ENCODE measurements at regions not wholly inside any gene's neighbourhood (a gene's known extent, or its start where the extent isn't known, plus 50 kb on each side); places are given as distances from the start of the nearest gene placed in this dataset.
"Not testable (repeated sequence)": the region's sequence is repeated elsewhere in the genome, so short reads cannot be mapped to it uniquely, and the experiment has no call there.

DNA sequence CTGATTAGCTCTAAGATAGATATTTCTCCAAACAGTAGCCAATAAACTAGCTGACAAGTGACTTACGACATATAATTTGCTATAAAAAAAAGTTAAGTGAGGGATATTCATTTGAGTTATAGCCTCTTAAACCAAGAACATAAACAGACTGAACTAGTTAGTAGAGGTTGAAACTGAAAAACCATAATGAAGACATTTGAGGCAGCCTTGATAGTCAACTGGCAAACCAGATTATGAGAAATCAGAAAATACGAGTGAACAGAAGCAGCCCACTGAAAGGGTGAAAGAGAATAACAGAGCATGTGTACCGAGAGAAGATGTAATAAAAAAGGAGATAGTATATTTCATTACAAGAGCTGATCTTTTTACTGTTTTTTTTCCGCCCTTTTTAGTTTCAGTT is 698.1 kb upstream of the SETBP1 start:
- ATAC-seq: no peak
- TF ChIP-seq ARNTL (CRISPR knock-in tag; IDR thresholded peaks at IDR 0.05; ENCODE audit: borderline replicate concordance, low read depth) (no peak), ZNF565 (CRISPR knock-in tag; conservative IDR thresholded peaks at IDR 0.05; ENCODE audit: low read depth) (no peak)

- ATAC-seq: not testable (repeated sequence)
Observed at GRCh38 chr18:43987061-43987460, 693.6 kb upstream of the SETBP1 start.

DNA sequence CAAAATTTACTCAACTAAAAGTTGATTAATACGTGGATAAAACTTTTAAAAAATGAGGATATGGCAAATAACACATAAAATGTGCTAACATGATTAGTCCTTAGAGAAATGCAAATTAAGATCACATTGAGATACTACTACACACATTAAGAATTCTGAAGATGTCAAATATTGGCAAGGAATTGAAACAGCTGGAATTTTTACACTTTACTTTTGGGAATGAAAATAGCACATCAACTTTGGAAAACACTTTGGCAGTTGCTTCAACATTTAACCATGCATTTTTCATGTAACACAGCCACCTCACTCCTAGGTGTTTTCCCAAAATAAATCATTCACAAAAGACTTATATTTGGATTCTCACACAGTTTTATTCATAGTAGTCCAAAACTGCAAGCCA is 687.9 kb upstream of the SETBP1 start:
- TF ChIP-seq ARNTL (CRISPR knock-in tag; IDR thresholded peaks at IDR 0.05; ENCODE audit: borderline replicate concordance, low read depth): no peak
- no peak for TF ChIP-seq GLIS3 (CRISPR knock-in tag; IDR thresholded peaks at IDR 0.05)
- no peak for TF ChIP-seq RARB (CRISPR knock-in tag; IDR thresholded peaks at IDR 0.05)
- ATAC-seq: no peak

DNA sequence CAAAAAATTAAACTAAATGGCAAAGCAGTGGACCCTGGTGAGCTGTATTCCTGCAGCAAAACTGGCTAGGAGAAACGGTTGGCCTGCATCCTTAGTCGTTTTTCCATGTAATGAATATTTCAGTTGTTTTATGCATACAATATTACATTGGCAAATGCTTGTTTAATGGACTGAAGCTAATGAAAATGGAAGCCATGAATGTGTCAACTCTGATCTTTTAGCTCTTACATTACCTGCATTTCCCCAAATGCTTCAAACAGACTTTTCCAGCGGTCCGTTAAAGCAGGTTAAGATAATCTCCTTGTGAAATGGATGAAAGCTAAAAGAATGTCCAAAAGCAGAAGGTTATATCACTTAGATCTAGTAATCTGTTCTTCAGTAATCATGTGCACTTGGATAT is 686.3 kb upstream of the SETBP1 start:
- no peak for ATAC-seq
- TF ChIP-seq, protein P1, sequence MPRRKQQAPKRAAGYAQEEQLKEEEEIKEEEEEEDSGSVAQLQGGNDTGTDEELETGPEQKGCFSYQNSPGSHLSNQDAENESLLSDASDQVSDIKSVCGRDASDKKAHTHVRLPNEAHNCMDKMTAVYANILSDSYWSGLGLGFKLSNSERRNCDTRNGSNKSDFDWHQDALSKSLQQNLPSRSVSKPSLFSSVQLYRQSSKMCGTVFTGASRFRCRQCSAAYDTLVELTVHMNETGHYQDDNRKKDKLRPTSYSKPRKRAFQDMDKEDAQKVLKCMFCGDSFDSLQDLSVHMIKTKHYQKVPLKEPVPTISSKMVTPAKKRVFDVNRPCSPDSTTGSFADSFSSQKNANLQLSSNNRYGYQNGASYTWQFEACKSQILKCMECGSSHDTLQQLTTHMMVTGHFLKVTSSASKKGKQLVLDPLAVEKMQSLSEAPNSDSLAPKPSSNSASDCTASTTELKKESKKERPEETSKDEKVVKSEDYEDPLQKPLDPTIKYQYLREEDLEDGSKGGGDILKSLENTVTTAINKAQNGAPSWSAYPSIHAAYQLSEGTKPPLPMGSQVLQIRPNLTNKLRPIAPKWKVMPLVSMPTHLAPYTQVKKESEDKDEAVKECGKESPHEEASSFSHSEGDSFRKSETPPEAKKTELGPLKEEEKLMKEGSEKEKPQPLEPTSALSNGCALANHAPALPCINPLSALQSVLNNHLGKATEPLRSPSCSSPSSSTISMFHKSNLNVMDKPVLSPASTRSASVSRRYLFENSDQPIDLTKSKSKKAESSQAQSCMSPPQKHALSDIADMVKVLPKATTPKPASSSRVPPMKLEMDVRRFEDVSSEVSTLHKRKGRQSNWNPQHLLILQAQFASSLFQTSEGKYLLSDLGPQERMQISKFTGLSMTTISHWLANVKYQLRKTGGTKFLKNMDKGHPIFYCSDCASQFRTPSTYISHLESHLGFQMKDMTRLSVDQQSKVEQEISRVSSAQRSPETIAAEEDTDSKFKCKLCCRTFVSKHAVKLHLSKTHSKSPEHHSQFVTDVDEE (CRISPR knock-in tag; IDR thresholded peaks at IDR 0.05): no peak
- TF ChIP-seq ZNF70 (CRISPR knock-in tag; IDR thresholded peaks at IDR 0.05): no peak
- no peak for TF ChIP-seq ZNF565 (CRISPR knock-in tag; conservative IDR thresholded peaks at IDR 0.05; ENCODE audit: low read depth)
- no peak for TF ChIP-seq RARB (CRISPR knock-in tag; IDR thresholded peaks at IDR 0.05)
- no peak for TF ChIP-seq PPARA (CRISPR knock-in tag; IDR thresholded peaks at IDR 0.05; ENCODE audit: borderline replicate concordance)
- TF ChIP-seq, protein P2, sequence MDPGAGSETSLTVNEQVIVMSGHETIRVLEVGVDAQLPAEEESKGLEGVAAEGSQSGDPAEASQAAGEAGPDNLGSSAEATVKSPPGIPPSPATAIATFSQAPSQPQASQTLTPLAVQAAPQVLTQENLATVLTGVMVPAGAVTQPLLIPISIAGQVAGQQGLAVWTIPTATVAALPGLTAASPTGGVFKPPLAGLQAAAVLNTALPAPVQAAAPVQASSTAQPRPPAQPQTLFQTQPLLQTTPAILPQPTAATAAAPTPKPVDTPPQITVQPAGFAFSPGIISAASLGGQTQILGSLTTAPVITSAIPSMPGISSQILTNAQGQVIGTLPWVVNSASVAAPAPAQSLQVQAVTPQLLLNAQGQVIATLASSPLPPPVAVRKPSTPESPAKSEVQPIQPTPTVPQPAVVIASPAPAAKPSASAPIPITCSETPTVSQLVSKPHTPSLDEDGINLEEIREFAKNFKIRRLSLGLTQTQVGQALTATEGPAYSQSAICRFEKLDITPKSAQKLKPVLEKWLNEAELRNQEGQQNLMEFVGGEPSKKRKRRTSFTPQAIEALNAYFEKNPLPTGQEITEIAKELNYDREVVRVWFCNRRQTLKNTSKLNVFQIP (CRISPR knock-in tag; IDR thresholded peaks at IDR 0.05; ENCODE audit: borderline replicate concordance, low read depth): no peak
- TF ChIP-seq ZFP30 (CRISPR knock-in tag; IDR thresholded peaks at IDR 0.05): no peak
- no peak for TF ChIP-seq SNAI2 (CRISPR knock-in tag; IDR thresholded peaks at IDR 0.05)
- no peak for TF ChIP-seq ISL1 (CRISPR knock-in tag; IDR thresholded peaks at IDR 0.05)
- TF ChIP-seq OSR1 (CRISPR knock-in tag; IDR thresholded peaks at IDR 0.05): no peak
- TF ChIP-seq CREB5 (CRISPR knock-in tag; IDR thresholded peaks at IDR 0.05; ENCODE audit: low read depth): no peak
- no peak for TF ChIP-seq ZFP3 (CRISPR knock-in tag; IDR thresholded peaks at IDR 0.05)
- no peak for TF ChIP-seq GLIS3 (CRISPR knock-in tag; IDR thresholded peaks at IDR 0.05)
- TF ChIP-seq BACH2 (CRISPR knock-in tag; IDR thresholded peaks at IDR 0.05; ENCODE audit: borderline replicate concordance): no peak
- TF ChIP-seq TOX (CRISPR knock-in tag; IDR thresholded peaks at IDR 0.05; ENCODE audit: borderline replicate concordance): no peak
- no peak for TF ChIP-seq ZC3H10 (CRISPR knock-in tag; IDR thresholded peaks at IDR 0.05)
- no peak for TF ChIP-seq CSRNP3 (CRISPR knock-in tag; IDR thresholded peaks at IDR 0.05)

DNA sequence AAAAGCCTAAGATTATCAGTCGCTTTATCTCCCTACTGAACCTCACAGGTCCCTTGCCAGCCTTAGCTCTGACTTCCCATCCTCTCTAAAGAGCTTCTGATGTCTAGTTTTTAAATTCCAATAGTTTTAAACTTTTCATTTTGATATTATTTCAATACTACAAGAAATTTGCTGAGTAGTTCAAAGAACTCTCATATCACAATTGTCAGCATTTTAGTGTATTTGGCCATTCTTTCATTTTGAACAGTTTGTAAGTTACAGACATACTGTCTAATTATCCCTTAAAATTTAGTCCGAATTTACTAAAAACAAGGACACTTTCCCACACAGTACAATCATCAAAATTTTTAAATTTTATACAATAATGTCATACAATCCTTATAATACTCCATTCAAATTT is 666.8 kb upstream of the SETBP1 start:
- TF ChIP-seq BACH2 (CRISPR knock-in tag; IDR thresholded peaks at IDR 0.05; ENCODE audit: borderline replicate concordance) (no peak), ZNF8 (CRISPR knock-in tag; IDR thresholded peaks at IDR 0.05) (no peak), OSR1 (CRISPR knock-in tag; IDR thresholded peaks at IDR 0.05) (no peak), ZFP30 (CRISPR knock-in tag; IDR thresholded peaks at IDR 0.05) (no peak), TCF4 (CRISPR knock-in tag; IDR thresholded peaks at IDR 0.05; ENCODE audit: borderline replicate concordance) (no peak), CSDC2 (CRISPR knock-in tag; IDR thresholded peaks at IDR 0.05) (no peak), CSRNP3 (CRISPR knock-in tag; IDR thresholded peaks at IDR 0.05) (no peak), ESRRG (CRISPR knock-in tag; IDR thresholded peaks at IDR 0.05) (no peak)
- ATAC-seq: no peak

All from SK-N-SH treated with all-trans-retinoic acid at 6 μM for 48 hours (cell line).